Renal pelvis (tissue), 1 donor: ENCODE measurements at regions not wholly inside any gene's neighbourhood (a gene's known extent, or its start where the extent isn't known, plus 50 kb on each side); places are given as distances from the start of the nearest gene placed in this dataset.
"Not testable (repeated sequence)": the region's sequence is repeated elsewhere in the genome, so short reads cannot be mapped to it uniquely, and the experiment has no call there.

Experiments
- DNase-seq: peaks from one replicate; pipeline ENCODE4 v3.0.0-alpha.2; 2013

GRCh38 chr9:33695299-33695698 is 100.1 kb upstream of the PRSS3 start:
- no peak for DNase-seq

DNA sequence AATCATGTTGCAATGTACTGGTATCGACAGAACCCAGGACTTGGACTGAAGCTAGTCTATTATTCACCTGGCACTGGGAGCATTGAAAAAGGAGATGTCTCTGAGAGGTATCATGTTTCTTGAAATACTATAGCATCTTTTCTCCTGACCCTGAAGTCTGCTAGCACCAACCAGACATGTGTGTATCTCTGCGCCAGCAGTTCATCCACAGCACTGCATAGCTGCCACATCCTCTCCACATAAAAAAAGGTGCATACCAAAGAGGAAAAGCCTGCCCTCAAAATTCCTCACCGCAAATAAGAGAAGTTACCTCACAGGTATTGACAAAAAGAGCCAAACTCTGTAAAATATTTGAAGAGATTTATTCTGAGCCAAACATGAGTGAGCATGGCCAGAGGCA is 99.5 kb upstream of the PRSS3 start:
- no peak for DNase-seq

DNA sequence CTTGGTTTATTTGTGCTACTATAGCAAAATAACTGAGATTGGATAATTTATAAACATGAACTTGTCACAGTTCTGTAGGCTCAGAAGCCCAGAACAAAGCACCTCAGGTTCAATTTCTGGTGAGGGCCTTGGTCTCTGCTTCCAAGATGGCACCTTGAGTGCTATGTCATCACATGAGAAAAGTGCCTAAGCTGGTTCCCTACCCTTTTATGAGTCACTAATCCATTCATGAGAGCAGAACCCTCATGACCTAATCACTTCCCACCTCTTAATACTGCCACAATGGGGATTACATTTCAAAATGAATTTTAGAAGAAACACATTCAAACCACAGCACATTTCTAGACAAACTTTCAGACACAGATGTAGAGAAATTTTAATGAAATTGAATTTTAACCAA is 98.2 kb upstream of the PRSS3 start:
- DNase-seq = no peak

DNA sequence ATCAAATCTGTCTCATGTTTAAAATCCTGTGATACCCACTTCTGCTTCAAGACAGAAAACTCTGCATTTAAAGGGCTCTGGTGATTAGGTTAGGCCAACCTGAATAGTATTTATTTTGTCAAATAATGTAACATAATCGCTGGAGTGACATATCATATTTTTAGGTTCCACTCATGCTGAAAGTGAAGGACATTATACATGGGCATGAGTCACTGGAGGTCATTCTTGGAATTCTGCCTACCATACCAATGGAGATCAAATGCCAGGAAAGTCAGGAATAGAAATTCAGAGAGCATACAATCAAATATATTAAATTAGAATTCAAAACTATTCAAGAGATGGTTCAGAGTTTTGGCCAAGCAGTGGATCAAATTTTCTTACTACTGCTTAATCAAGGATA is 97.1 kb upstream of the PRSS3 start:
- DNase-seq = no peak

DNA sequence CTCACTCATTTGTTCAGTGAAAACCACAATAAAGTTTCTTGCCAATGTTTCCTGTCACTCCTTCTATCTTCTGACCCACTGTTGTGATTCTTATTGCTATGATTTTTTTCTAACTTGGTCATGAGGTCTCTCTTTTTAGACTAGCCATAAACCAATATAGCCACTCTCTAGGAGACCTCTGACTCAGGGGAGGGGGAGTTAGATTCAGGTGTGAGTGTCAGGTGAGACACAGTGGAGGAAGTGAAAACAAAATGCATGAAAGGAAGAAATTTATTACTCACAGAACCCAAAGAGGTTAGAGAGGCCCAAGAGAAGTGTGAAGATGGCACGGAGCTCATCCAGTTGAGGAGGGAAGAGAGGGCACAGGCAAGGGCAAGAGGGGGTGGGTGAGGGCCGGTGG is 94.4 kb upstream of the PRSS3 start:
- DNase-seq = not testable (repeated sequence)

DNA sequence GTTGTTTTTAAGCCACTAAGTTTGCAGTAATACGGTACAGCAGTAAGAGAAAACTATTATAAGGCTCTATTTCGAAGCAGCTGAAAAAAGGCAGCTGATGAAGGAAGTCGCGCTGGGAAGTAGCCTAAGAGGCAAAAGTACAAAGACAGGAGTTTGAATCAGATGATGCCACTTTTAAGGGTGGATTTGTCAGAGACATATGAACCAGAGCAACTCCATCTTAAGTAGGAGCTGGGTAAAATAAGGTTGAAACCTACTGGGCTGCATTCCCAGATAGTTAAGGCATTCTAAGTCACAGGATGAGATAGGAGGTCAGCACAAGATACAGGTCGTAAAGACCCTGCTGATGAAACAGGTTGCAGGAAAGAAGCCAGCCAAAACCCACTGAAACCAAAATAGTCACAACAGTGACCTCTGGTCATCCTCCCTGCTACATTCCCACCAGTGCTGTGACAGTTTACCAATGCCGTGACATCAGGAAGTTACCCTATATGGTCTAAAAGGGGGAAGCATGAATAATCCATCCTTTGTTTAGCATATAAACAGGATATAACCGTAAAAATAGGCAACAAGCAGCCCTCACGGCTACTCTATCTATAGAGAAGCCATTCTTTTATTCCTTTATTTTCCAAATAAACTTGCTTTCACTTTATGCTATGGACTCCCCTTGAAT is 91.8 kb upstream of the PRSS3 start:
- DNase-seq = no peak

DNA sequence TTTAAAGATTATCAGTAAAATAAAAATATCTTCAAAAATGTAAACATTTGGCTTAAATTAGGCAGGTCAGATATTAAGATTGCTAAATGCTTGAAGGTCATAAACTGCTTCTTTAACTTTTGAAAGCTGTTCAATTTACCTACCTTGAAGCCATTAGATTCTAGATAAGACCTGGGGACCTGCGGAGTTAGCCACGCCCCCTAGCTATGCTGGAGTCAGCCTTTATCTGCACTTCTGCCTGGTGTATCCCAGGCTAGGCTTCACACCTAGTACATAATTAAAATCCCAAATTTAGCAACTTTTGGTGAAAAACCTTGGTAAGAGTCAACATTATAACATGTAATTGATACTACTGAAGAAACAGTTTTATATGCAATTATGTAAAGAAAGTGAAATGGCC is 89.9 kb upstream of the PRSS3 start:
- DNase-seq = not testable (repeated sequence)

DNA sequence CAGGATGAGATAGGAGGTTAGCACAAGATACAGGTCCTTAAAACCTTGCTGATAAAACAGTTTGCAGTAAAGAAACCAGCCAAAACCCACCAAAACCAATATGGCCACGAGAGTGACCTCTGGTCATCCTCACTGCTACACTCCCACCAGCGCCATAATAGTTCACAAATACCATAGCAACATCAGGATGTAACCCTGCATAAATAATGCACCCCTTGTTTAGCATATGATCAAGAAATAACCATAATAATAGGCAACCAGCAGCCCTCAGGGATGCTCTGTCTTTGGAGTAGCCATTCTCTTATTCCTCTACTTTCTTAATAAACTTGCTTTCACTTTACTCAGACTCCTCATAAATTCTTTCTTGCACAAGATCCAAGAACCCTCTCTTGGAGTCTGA is 86.9 kb upstream of the PRSS3 start:
- no peak for DNase-seq

DNA sequence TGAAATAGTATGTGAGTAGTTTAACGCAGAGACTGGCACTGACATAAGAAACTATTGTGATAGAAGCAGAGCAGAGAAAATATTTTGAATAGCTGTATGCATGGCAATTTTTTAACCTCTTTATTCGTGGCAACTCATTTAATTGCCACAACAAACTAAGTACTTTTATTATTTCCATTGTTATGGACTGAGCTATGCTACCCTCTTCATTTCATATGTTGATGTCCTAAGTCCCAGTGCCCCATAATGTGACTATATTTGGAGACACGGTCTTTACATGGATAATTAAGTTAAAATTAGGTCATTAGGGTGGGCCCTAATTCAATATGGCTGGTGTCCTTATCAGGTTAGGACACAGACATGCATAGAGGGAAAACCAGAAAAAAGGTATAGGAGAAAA is 86.1 kb upstream of the PRSS3 start:
- no peak for DNase-seq

- not testable (repeated sequence) for DNase-seq
Observed at GRCh38 chr9:33711418-33711817, 83.9 kb upstream of the PRSS3 start.

- DNase-seq = no peak
Observed at GRCh38 chr9:33714989-33715388, 80.4 kb upstream of the PRSS3 start.

GRCh38 chr9:33718987-33719386 is 76.4 kb upstream of the PRSS3 start:
- DNase-seq = no peak

DNA sequence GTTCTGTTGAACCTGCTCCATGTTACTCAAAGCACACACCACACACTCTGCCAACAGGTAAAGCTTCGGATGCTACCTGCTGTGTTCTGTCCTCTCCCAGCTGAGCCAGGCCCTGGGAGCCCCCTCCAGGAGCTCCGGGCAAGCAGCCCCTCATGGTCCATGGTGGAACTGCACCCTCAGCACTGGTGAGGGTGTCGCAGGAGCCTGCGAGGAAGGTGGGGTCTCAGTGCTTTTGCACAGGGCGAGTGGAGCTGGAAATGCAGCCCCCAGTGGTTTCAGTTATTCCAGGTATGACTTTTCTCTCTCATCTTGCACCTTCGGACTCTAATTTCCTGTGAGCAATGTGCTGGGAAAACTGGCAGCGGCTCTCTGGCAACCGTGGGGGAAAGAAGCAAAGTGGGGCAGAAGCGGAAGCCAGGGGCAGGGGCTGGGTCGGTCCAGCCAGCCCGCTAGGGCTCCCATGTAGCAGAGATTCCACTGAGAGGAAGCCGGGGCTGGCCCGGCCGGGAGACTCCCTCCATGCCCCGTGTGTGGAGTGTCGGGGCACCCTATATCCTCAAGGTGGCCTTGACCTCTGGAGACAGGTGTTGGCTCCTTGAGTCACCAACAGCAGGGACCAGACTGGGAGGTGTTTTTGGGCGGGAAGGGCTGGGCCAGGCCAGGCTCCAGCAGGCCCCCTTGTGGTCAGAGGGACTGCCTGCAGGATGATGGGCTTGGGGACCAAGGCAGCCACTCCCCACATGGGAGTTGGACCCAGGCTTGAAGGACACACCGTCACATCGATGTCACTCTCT is 75.6 kb upstream of the PRSS3 start:
- no peak for DNase-seq

- peak; percentile 61 for DNase-seq
Observed at GRCh38 chr9:33721674-33722358, 73.5 kb upstream of the PRSS3 start.

DNA sequence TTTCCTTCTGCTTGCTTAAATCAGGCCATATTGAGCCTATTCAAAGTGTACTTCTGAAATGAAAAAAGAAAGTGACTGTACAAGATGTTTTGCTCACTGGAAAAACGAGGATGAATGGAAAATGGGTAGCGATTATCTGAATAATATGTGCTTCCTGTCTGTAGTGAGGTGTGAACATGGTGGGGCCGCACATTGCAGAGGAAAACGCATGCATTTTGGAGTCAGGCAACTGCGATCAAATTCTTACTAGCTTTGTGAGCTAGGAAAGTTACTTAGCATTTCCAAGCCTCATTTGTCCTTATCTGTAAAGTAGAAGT is 73.0 kb upstream of the PRSS3 start:
- DNase-seq = no peak

GRCh38 chr9:33728613-33729012 is 66.7 kb upstream of the PRSS3 start:
- no peak for DNase-seq

DNA sequence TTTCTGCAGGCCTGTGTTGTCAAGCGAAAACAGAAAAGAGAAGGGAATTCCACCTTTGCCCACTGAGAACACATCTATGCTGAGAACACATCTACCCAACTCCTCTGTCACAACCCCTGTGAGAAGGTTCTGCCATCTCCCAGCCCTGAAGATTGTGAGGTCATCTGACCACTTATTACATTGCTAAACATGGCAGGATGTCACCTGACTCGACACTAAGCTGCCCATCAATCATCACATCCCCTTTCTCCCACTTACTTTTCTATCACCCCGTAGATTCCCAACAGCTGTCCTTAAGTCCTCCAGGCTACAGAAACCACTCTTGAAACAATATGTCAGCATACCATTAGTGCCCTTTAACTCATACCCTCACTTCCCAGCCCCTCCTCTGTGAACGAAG is 64.2 kb upstream of the PRSS3 start:
- no peak for DNase-seq

DNA sequence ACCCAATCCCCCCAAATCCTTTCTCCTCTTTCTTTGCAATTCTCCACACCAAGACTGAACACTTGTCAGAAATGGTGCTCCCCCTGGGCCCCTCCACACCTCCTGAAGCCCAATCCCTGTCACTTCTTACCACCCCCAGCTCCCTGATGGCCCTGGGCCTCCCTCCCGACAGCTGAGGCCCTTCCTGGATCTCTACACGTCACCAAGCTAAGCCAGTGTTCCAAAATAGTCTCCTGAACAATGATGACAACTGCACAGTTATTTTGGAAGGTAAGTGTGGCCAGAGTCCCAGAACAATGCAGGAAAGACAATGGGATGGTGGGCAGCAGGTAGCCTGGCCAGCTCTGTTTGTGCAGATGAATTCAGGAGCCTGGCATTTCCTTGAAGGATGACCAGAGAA is 63.7 kb upstream of the PRSS3 start:
- no peak for DNase-seq

GRCh38 chr9:33734247-33734940 is 61.0 kb upstream of the PRSS3 start:
- DNase-seq = not testable (repeated sequence)

DNA sequence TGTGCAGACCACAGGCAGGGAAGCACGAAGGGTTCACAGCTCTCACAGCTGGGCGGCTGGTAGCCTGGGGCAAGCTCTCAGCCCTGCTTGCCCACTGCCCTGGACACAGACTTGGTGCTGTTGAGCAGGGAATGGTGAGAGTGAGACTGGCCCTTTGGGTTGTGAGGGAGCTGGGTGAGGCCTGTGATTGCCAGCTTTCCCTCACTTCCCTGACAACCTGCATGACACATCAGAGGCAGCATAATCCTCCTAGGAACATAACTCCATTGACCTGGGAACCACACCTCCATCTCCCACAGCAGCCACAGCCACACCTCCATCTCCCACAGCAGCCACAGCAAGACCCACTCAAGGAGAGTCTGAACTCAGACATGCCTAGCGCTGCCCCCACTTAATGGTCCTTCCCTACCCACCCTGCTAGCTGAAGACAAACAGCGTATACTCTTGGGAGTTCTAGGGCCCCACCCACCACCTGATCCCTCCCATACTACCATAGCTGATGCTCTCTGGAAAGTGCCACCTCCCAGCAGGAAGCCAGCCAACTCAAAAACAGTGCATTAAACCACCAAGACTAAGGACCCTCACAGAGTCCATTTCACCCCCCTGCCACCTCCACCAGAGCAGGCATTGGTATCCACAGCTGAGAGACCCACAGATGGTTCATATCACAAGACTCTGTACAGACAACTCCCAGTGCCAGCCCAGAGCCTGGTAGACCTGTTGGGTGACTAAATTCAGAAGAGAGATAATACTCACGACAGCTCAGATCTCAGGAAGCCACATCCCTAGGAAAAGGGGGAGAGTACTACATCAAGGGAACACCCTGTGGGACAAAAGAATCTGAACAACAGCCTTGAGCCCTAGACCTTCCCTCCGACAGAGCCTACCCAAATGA is 60.2 kb upstream of the PRSS3 start:
- not testable (repeated sequence) for DNase-seq

DNA sequence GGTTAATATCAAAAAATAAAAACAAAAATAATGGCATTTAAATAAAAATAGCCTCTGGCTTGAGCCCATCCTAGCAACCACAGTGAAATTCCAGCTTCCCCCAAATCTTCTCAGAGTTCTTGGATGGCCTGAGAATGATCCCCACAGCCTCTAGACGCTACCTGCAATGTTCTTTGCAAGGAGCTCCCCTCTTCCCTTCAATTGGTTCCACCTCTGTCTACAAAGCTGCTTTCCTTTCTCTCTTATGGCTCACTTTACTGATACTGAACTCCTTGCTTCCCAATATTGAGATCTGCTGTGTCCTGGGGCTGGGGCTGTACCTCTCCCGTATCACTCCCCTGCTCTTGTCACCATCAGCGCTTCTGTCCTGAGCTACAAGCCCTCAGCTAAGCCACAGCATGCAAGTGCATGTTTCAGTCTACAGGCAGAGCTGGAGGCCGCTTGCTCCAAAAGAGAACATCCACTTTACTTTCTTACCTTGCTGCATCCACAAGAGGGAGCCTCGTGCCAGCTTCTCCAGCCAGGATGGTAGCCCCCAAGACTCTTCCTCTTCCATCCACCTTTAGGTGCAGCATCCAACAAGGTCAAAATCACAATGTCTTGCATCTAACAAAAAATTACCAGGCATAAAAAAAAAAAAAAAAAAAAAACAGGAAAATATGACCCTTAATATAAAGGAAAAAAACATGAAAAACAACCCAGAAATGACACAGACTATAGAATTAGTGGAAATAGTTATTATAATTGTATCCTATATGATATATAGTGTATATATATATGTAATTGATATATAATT is 57.4 kb upstream of the PRSS3 start:
- DNase-seq = no peak
